ENCODE measurements at regions not wholly inside any gene's neighbourhood (a gene's known extent, or its start where the extent isn't known, plus 50 kb on each side); places are given as distances from the start of the nearest gene placed in this dataset.

DNA sequence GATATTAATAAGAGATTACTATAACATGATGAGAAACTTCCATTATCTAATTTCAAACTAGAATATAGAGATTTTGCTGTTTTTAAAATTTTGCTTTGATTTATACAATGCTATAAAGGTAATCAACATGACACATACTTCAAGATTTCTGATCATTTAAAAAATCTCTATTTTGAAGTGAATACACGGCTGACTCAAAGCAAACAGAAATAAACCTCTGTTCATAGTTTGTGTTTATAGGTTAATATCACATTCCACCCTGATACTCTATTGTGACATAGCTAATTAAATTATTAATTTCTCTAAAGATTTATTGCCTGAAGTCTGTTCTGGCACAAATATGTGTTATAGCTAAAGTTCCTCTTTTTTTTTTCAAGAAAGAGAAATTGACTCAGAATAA lies 349.2 kb downstream of the TLL1 start:
- DNase-seq (ENCODE audit: low read depth): no peak
- TF ChIP-seq, protein P1, sequence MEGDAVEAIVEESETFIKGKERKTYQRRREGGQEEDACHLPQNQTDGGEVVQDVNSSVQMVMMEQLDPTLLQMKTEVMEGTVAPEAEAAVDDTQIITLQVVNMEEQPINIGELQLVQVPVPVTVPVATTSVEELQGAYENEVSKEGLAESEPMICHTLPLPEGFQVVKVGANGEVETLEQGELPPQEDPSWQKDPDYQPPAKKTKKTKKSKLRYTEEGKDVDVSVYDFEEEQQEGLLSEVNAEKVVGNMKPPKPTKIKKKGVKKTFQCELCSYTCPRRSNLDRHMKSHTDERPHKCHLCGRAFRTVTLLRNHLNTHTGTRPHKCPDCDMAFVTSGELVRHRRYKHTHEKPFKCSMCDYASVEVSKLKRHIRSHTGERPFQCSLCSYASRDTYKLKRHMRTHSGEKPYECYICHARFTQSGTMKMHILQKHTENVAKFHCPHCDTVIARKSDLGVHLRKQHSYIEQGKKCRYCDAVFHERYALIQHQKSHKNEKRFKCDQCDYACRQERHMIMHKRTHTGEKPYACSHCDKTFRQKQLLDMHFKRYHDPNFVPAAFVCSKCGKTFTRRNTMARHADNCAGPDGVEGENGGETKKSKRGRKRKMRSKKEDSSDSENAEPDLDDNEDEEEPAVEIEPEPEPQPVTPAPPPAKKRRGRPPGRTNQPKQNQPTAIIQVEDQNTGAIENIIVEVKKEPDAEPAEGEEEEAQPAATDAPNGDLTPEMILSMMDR (IDR thresholded peaks at IDR 0.05; ENCODE audit: insufficient read depth, low read depth, low read length, missing control alignments): no peak
- H3K4me3 ChIP-seq (ENCODE audit: low read length): no peak overlapping the region

DNA sequence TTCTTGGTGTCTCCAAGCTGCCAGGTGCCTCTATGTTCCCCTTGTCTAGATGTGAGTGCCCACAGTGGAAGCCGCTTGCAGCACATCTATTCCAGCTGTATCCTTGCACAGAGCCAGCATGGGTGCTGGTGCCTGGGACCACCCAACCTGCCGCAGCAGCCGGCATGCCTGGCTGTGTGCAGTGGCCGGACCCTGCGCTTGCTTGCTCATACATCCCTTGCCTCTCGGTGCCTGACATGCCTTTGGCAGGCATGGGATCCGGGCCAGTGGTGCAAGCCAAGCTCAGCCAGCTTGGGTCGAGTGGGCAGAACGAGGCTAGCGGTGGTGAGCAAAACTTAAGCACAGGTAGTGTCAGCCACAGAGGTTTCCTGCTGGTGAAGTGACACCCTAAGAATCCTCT lies 355.1 kb downstream of the TLL1 start:
- TF ChIP-seq, protein P1 (IDR thresholded peaks at IDR 0.05; ENCODE audit: insufficient read depth, low read depth, low read length, missing control alignments): no peak
- DNase-seq (ENCODE audit: low read depth): no peak
- H3K4me3 ChIP-seq (ENCODE audit: low read length): no peak overlapping the region

DNA sequence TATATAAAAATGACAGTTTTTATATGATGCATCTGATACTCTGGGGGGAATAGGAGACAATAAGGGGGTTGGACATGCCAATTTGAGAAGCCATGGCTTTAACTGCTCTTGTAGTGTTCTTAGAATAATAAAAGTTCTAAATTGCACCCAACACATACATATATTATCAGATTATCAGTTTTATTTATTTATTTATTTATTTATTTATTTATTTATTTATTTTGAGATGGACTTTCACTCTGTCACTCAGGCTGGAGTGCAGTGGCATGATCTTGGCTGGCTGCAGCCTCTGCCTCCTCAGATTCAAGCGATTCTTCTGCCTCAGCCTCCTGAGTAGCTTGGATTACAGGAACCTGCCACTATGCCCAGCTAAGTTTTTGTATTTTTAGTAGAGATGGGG lies 356.8 kb downstream of the TLL1 start:
- H3K4me3 ChIP-seq (ENCODE audit: low read length): no peak overlapping the region
- TF ChIP-seq, protein P1 (IDR thresholded peaks at IDR 0.05; ENCODE audit: insufficient read depth, low read depth, low read length, missing control alignments): no peak
- DNase-seq (ENCODE audit: low read depth): no peak

DNA sequence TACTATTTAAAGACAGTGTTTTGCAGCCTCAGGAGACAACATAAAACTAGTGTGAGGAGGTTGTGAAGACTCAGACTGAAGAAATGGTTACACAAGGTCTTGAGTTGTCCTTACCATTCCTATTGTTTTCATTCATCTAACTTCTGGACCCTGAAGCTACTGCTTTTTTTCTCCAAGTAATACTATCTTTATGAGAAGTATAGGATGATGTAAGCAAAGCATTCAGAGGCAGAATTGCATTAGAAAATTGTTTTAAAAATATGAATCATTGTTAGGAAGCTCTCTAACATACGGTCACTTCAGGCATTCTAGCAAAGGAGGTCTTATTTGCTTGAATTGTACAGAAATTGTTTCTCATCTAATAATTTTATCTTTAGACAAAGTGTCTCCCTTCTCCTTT lies 357.8 kb downstream of the TLL1 start:
- peak; percentile 29 for DNase-seq (ENCODE audit: low read depth)
- TF ChIP-seq, protein P1 (IDR thresholded peaks at IDR 0.05; ENCODE audit: insufficient read depth, low read depth, low read length, missing control alignments): no peak
- no peak overlapping the region for H3K4me3 ChIP-seq (ENCODE audit: low read length)

DNA sequence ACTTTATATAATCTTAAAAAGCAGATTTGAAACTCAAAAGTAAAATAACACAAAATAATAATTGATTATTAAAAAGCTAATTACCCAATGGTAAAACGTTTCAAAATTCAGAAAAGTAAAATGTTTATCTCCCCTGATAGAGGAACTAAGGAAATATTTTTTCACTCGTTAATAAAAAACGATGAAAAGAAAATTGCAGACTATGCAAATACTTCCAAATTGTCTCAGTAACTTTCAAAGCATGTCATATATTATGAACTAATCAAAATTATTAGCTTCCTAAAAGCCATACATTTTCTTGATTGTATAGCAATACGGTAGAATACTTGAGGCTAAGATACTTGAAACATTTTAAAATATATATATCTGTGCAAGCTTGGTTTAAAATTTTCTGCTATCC lies 366.3 kb downstream of the TLL1 start:
- no peak overlapping the region for H3K4me3 ChIP-seq (ENCODE audit: low read length)
- no peak for DNase-seq (ENCODE audit: low read depth)
- TF ChIP-seq, protein P1 (IDR thresholded peaks at IDR 0.05; ENCODE audit: insufficient read depth, low read depth, low read length, missing control alignments): no peak

DNA sequence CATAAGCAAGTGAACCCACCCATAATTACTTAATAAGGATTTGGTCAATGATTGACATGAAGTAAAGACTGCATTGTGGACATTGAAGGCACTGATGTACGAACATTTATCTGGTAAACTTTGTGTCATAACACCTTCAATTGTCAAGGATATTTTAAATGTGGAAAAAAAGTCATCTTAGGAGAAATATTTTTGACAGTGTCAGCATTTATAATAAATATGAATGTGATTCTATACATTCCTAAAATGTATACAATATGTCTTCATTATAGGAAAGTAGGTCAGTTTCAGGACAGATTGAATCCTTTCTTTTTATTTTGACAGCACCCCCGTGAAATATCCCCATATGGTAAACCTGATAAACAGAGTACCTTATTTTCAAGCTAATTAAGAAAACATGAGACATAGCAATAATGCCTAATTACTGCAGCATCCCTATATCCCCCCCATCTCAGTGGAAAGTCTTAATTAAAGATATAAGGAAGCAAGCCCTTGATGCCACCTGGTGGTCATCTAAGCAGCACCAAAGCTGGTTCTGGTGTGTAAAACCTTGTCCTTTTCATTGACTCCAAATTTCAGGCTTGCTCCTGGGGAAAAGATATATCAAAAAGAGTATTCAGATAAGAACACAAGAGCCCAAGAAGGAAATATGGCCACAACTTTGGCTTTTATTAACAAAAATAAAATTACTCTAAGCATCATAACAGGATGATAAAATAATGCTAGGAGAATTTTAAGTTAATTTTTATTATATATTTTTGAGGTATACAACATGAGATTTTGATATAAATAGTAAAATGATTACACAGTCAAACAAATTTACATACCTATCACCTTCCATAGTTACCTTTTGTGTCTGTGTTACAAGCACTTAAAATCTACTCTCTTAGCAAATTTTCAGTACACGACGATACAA lies 379.7 kb downstream of the TLL1 start:
- peak; percentile 54 for DNase-seq (ENCODE audit: low read depth)
- TF ChIP-seq, protein P1 (IDR thresholded peaks at IDR 0.05; ENCODE audit: insufficient read depth, low read depth, low read length, missing control alignments): peak; percentile 80
- H3K4me3 ChIP-seq (ENCODE audit: low read length): no peak overlapping the region

DNA sequence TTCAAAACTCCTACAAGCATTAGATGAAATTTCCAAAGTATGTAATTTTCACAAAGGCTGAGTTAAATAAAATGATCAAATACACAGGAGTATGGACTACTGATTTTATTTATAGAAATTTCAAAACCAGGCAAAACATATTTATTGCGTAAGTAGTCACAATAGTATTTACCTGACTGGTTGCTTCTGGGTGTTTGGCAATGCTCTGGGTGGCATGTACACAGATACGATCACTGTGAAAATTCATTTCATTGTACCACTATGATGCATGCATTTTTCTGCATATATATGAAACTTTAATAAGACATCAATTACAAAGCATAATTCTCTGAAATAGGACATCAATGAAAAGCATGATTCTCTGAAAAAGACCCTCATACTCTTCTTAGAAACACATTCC lies 384.2 kb downstream of the TLL1 start:
- TF ChIP-seq, protein P1 (IDR thresholded peaks at IDR 0.05; ENCODE audit: insufficient read depth, low read depth, low read length, missing control alignments): no peak
- H3K4me3 ChIP-seq (ENCODE audit: low read length): no peak overlapping the region
- DNase-seq (ENCODE audit: low read depth): peak; percentile 19

All from epithelial cell of esophagus (primary cell).